ENCODE measurements at regions not wholly inside any gene's neighbourhood (a gene's known extent, or its start where the extent isn't known, plus 50 kb on each side); places are given as distances from the start of the nearest gene placed in this dataset.

GRCh38 chr2:118278046-118278445 lies 189.8 kb downstream of the INSIG2 start:
- DNase-seq (ENCODE audit: low read depth), result no peak

- DNase-seq (ENCODE audit: low read depth), result no peak
Observed at GRCh38 chr2:118274841-118275510, 186.7 kb downstream of the INSIG2 start.

- DNase-seq (ENCODE audit: low read depth), result no peak
Observed at GRCh38 chr2:118272391-118272790, 184.1 kb downstream of the INSIG2 start.

- DNase-seq (ENCODE audit: low read depth), result no peak
Observed at GRCh38 chr2:118269408-118270051, 181.3 kb downstream of the INSIG2 start.

GRCh38 chr2:118268268-118268667 lies 180.0 kb downstream of the INSIG2 start:
- no peak for DNase-seq (ENCODE audit: low read depth)

- no peak for DNase-seq (ENCODE audit: low read depth)
Observed at GRCh38 chr2:118265873-118266455, 177.7 kb downstream of the INSIG2 start.

- DNase-seq (ENCODE audit: low read depth), result no peak
Observed at GRCh38 chr2:118264232-118264990, 176.1 kb downstream of the INSIG2 start.

GRCh38 chr2:118257696-118258095 lies 169.4 kb downstream of the INSIG2 start:
- DNase-seq (ENCODE audit: low read depth), result no peak

GRCh38 chr2:118255771-118256372 lies 167.6 kb downstream of the INSIG2 start:
- DNase-seq (ENCODE audit: low read depth), result no peak

GRCh38 chr2:118255301-118255700 lies 167.0 kb downstream of the INSIG2 start:
- DNase-seq (ENCODE audit: low read depth), result no peak

GRCh38 chr2:118254116-118254515 lies 165.8 kb downstream of the INSIG2 start:
- no peak for DNase-seq (ENCODE audit: low read depth)

GRCh38 chr2:118251427-118251826 lies 163.2 kb downstream of the INSIG2 start:
- DNase-seq (ENCODE audit: low read depth), result no peak

GRCh38 chr2:118250463-118250862 lies 162.2 kb downstream of the INSIG2 start:
- no peak for DNase-seq (ENCODE audit: low read depth)

GRCh38 chr2:118250001-118250400 lies 161.7 kb downstream of the INSIG2 start:
- no peak for DNase-seq (ENCODE audit: low read depth)

GRCh38 chr2:118249531-118249930 lies 161.3 kb downstream of the INSIG2 start:
- no peak for DNase-seq (ENCODE audit: low read depth)

- DNase-seq (ENCODE audit: low read depth), result no peak
Observed at GRCh38 chr2:118246726-118247125, 158.5 kb downstream of the INSIG2 start.

- DNase-seq (ENCODE audit: low read depth), result no peak
Observed at GRCh38 chr2:118246079-118246478, 157.8 kb downstream of the INSIG2 start.

GRCh38 chr2:118244686-118245085 lies 156.4 kb downstream of the INSIG2 start:
- DNase-seq (ENCODE audit: low read depth), result no peak

GRCh38 chr2:118243031-118243430 lies 154.8 kb downstream of the INSIG2 start:
- no peak for DNase-seq (ENCODE audit: low read depth)

GRCh38 chr2:118242216-118242615 lies 153.9 kb downstream of the INSIG2 start:
- DNase-seq (ENCODE audit: low read depth), result no peak

GRCh38 chr2:118241128-118241527 lies 152.9 kb downstream of the INSIG2 start:
- DNase-seq (ENCODE audit: low read depth), result no peak

GRCh38 chr2:118240276-118240675 lies 152.0 kb downstream of the INSIG2 start:
- no peak for DNase-seq (ENCODE audit: low read depth)
